Activated CD4-positive, alpha-beta T cell treated with anti-CD3 and anti-CD28 coated beads, Interleukin-2, Interleukin-4, amounts not matched to agents 100 ng/mL and 50 ng/mL, durations not matched to agents 16 hours and 8 hours (primary cell): ENCODE measurements at regions not wholly inside any gene's neighbourhood (a gene's known extent, or its start where the extent isn't known, plus 50 kb on each side); places are given as distances from the start of the nearest gene placed in this dataset.
"Not testable (repeated sequence)": the region's sequence is repeated elsewhere in the genome, so short reads cannot be mapped to it uniquely, and the experiment has no call there.

Experiments
- DNase-seq: peaks from one replicate; pipeline ENCODE4 v3.0.0-alpha.2; 2020; ENCODE audit warnings: low spot score

- DNase-seq: no peak
Measured at GRCh38 chr2:106009096-106009495, 185.0 kb downstream of the UXS1 start.

GRCh38 chr2:106004851-106005250 lies 189.2 kb downstream of the UXS1 start:
- DNase-seq: no peak

- no peak for DNase-seq
Measured at GRCh38 chr2:105999211-105999989, 194.7 kb downstream of the UXS1 start.

- no peak for DNase-seq
Measured at GRCh38 chr2:105997711-105998110, 196.4 kb downstream of the UXS1 start.

- no peak for DNase-seq
Measured at GRCh38 chr2:105990624-105991023, 203.5 kb downstream of the UXS1 start.

- DNase-seq: not testable (repeated sequence)
Measured at GRCh38 chr2:105989803-105990202, 204.3 kb downstream of the UXS1 start.

- no peak for DNase-seq
Measured at GRCh38 chr2:105989070-105989469, 205.0 kb downstream of the UXS1 start.

GRCh38 chr2:105977807-105978206 lies 216.3 kb downstream of the UXS1 start:
- no peak for DNase-seq

- DNase-seq: no peak
Measured at GRCh38 chr2:105977212-105977611, 216.9 kb downstream of the UXS1 start.

GRCh38 chr2:105974812-105975211 lies 219.3 kb downstream of the UXS1 start:
- no peak for DNase-seq

- no peak for DNase-seq
Measured at GRCh38 chr2:105972927-105973326, 221.2 kb downstream of the UXS1 start.

GRCh38 chr2:105972246-105972645 lies 221.9 kb downstream of the UXS1 start:
- DNase-seq: no peak

- DNase-seq: peak; percentile 10
Measured at GRCh38 chr2:105969552-105969951, 224.5 kb downstream of the UXS1 start.

GRCh38 chr2:105962221-105962620 lies 217.5 kb downstream of the NCK2 start:
- DNase-seq: no peak

GRCh38 chr2:105961599-105962146 lies 217.0 kb downstream of the NCK2 start:
- DNase-seq: no peak

GRCh38 chr2:105959357-105959756 lies 214.6 kb downstream of the NCK2 start:
- no peak for DNase-seq

GRCh38 chr2:105954891-105955290 lies 210.2 kb downstream of the NCK2 start:
- DNase-seq: no peak

GRCh38 chr2:105953942-105954341 lies 209.2 kb downstream of the NCK2 start:
- no peak for DNase-seq

- DNase-seq: no peak
Measured at GRCh38 chr2:105952131-105952530, 207.4 kb downstream of the NCK2 start.

GRCh38 chr2:105951384-105951694 lies 206.6 kb downstream of the NCK2 start:
- DNase-seq: no peak

GRCh38 chr2:105950521-105951383 lies 206.0 kb downstream of the NCK2 start:
- no peak for DNase-seq

GRCh38 chr2:105943977-105944376 lies 199.3 kb downstream of the NCK2 start:
- no peak for DNase-seq
